CD4-positive, alpha-beta T cell treated with Interferon gamma for 1 hour (primary cell): ENCODE measurements at regions not wholly inside any gene's neighbourhood (a gene's known extent, or its start where the extent isn't known, plus 50 kb on each side); places are given as distances from the start of the nearest gene placed in this dataset.

Experiments
- DNase-seq: peaks from one replicate; pipeline ENCODE4 v3.0.0-alpha.2; 2020

DNA sequence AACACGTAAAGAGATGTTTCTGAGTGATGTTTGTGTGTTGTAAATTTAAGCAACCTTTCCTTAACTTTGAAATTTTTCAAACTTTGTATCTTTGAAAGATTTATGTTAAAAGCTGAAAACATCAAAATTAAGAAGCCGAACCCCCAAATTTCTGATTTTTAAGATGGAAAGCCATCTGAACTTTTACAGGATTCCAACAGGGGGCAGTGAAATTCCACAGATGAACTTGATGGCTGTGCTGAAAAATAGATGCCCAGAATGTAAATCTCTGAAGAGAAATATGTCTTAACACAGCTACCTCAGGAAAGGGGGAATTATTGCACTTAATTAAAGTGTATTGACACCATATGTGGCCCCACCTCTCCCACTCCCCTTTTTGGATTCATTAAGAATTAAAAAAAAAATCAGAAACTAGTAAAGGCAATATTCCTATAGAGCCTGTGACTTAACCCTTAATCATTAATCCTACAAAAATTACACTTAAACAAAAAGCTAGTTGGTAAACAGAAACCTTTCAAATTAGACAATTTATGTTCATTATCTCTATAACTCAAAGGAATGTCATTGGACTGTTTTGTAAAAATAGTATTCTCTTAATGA, 597.9 kb downstream of the KCNJ2 start:
- no peak for DNase-seq

DNA sequence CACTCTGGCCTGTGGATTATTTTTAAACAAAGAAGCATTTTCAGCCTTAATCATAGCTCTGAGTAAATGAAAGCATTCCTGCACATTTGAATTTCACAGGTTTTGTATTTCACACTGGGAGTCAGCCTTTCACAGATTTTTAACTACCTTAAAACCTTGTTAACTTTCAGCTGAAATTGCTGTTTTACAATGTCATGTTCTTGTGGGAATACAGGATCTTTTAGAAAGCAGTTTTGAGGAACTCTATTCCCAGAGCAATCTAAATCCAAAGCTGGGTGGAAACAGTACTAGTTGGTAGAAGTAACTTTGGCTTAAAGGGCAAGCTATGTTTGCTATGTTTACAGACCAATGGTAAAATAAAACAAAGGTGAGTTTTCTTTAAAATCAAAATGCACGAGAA, 600.6 kb downstream of the KCNJ2 start:
- no peak for DNase-seq

DNA sequence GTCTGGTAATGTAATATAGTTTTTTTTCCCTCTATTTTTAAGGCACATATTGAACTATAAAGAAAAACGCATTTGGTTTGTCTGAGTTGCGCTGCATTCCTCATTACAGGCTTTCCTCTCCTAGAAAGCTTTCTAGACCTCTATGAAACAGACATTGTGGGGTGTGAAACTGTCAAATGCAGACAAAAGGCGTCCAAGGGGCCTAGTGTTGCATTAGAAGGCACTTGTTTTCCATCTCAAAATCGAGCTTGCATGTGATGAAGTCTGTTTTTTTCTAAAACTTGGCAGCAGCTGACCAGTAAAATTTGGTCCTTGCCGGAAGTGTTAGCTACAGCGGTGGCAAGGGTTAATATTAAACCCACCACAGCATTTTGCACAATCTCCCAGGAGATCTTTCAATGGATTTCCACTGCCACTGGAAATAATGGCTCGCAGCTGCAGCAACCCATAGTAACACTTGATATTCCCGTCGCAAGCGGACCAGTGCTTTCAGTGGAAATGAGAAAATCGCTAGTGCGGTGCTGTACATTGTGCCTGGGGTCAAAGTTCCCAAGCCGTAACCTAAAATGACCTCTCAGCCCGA, 602.6 kb downstream of the KCNJ2 start:
- DNase-seq: no peak

DNA sequence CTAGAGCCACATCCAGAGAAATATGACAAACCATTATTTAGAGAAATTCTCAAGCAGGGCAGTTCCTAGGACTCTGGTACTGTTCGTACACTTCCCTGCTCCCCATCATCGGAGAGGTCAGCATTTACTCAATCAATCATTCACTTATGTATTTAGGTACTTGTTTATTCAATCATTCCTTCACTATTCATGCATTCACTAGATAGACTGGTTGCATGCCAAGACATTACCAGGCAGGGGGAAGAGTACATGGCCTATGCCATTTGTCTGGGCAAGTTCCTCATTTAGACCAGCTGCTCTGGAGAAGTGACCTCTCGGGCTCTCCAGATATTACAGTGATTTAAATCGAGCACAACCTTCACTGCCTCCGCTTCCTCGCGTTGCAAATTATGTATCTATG, 603.4 kb downstream of the KCNJ2 start:
- DNase-seq: no peak

DNA sequence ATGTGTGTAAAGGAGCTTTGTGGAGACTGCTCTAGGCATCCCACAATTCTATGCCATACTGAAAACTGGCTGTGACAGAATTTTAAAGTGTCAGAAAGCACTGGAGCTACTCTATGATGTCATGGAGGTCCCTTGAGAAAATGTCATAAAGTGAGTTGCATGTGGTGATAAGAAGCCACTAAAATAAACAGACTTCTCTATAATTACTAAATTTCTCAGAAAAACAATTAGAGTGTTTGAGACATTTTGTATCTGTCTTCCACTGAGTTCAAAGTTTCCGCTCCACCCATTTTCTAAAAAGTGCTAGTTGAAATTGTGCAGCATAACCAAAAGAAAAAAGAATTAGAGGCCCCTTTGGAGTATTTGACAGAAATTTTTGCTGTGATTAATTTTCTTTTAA, 603.9 kb downstream of the KCNJ2 start:
- DNase-seq: no peak

- no peak for DNase-seq
Observed at GRCh38 chr17:70774339-70775117, 605.2 kb downstream of the KCNJ2 start.

GRCh38 chr17:70775679-70776078, 606.3 kb downstream of the KCNJ2 start:
- DNase-seq: no peak

GRCh38 chr17:70776441-70776840, 607.1 kb downstream of the KCNJ2 start:
- DNase-seq: no peak

DNA sequence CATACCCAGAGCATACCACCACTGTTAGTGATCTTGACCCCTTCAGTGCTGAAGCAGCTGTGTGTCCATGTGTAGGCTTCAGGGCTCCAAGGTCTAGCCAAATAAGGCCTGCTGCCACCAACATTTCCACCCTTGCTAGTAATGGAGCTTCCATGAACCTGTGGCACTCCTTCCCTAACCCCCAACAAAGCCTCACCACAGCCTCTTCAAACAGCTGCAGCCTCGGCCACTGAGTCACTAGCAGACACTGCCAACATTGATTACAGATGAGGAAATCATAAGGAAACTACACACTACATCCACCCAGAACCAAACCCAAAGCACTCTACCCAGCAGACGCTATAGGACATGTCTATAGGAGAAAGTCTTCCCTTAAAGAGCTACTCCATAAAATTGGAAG, 610.7 kb downstream of the KCNJ2 start:
- no peak for DNase-seq

- no peak for DNase-seq
Observed at GRCh38 chr17:70786081-70786480, 616.7 kb downstream of the KCNJ2 start.

GRCh38 chr17:70787721-70788300, 618.5 kb downstream of the KCNJ2 start:
- DNase-seq: no peak

DNA sequence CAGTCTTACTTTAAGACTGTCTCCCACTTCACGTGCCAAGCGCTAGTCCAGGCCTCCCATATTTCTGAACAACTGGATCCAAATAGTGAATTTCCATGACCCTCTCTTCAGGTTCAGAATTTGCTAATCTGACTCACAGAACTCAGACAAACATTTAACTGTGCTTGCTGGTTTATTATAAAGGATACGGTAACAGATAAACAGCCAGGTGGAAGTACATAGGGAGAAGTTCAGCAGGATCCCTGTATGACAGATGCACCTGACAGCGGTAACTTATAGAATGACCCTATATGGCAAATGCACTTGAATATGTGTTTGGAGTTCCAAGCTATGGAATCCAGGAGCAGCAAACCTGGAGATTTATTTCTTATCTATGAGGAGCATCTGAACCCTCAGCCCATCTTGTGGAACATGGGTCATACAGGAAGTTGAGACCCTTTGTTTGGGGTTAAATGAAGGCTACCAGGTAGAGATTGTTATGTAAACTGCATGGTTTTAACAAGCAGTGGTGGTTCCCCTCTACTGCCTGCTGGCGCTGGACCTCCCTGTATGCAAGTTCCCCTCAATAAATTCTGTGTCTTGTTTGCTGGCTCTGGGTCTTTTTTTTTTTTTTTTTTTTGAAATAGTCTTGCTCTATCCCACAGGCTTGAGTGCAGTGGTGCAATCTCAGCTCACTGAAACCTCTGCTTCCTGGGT, 622.6 kb downstream of the KCNJ2 start:
- no peak for DNase-seq

DNA sequence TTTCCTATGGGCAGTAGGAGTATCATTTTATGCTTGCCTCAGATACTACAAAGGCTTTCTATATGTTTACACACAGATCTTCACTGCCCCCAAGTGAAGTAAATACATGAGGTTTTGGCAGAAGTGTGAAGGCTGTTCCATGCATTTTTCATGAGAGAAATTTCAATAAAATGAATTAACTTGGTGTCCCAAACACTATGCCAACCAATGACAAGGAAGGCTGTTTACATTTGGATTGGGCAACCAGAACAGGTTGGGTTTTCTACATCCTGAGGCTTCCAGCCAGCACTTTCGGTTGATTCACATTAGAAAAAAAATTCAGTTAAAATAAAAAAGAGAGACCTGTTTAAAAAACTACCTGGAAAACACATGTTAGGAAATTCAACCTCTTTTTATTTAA, 625.4 kb downstream of the KCNJ2 start:
- no peak for DNase-seq

DNA sequence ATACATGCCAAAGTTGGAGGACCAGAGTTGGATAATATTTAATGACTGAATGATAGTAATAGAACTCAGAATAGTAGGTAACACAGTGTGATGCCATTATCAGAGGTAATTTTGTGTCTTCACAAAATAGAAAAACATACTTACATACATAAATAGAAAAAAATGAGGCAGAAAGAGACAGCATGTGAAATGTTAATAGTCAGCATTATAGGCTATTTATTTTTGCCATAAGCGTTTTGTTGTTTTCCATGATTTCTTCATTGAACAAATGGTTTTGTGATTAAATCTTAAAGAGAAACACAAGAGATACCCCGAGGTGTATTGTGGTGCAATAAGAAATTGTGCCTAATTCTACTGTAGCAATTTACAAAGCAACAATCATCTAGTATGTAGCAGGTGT, 626.3 kb downstream of the KCNJ2 start:
- DNase-seq: no peak

- DNase-seq: no peak
Observed at GRCh38 chr17:70796757-70797156, 627.4 kb downstream of the KCNJ2 start.

DNA sequence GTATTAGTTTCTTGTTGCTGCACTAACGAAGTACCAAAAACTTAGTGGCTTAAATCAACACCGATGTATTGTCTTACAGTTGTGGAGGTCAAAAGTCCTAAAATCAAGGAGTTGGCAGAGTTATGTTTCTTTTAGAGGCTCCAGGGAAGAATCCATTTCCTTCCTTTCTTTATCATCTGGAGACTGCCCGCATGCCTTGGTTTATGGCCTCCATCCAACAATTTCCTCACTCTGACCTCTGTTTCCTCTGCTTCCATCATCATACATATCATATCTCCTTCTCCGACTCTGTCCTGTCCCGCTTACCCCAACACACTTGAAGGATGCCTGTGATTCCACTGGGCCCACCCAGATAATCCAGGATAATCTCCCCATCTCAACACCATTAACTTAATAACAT, 627.8 kb downstream of the KCNJ2 start:
- no peak for DNase-seq

DNA sequence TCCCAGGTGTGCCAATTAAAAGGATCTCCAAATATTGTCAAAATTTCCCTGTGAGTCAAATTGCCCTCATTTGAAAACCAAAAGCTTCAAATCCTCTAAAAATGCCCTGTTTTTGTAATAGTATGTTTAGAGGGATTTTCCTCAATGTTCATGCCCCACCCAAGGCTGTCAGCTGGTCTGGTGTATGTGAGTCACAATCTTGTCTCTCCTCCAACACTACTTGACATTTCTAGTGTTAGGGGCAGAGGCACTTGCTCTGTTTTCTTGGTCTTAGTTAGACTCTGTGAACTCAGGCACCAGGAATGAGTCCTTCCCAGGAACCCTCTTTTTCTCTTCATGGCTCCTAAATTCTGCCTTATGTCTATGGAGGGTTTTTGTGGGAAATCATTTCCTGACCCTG, 634.8 kb downstream of the KCNJ2 start:
- no peak for DNase-seq

GRCh38 chr17:70808596-70808995, 639.3 kb downstream of the KCNJ2 start:
- DNase-seq: no peak

GRCh38 chr17:70810609-70811008, 641.3 kb downstream of the KCNJ2 start:
- DNase-seq: no peak

GRCh38 chr17:70813355-70813930, 644.1 kb downstream of the KCNJ2 start:
- no peak for DNase-seq

- no peak for DNase-seq
Observed at GRCh38 chr17:70819183-70819582, 649.9 kb downstream of the KCNJ2 start.

- no peak for DNase-seq
Observed at GRCh38 chr17:70820276-70820675, 650.9 kb downstream of the KCNJ2 start.
